AG04450 (cell line): ENCODE measurements at regions not wholly inside any gene's neighbourhood (a gene's known extent, or its start where the extent isn't known, plus 50 kb on each side); places are given as distances from the start of the nearest gene placed in this dataset.
"Not testable (repeated sequence)": the region's sequence is repeated elsewhere in the genome, so short reads cannot be mapped to it uniquely, and the experiment has no call there.

Source experiments
- CTCF ChIA-PET: fragments of 300-600, 350-600 bp; formaldehyde crosslinking; extraction: SDS; loops from one replicate; lab custom pipeline; 2022; ENCODE audit warnings: antibody characterized with exemption, inconsistent platforms; lab: Charles Lee
- POLR2A ChIA-PET: fragments of 350-600 bp; formaldehyde crosslinking; extraction: SDS; loops from one replicate; lab custom pipeline; 2021; ENCODE audit warnings: antibody characterized with exemption, inconsistent platforms; lab: Yijun Ruan, JAX
- DNase-seq: peaks from one replicate; pipeline ENCODE4 v3.0.0-alpha.2; 2011; ENCODE audit warnings: low read depth, low spot score
- H3K27ac ChIP-seq: one replicate; pipeline ENCODE4 v1.5.1; 2012; ENCODE audit warnings: low read depth, low read length, control low read depth
- H3K27me3 ChIP-seq: one replicate; pipeline ENCODE4 v1.6.0; 2012; ENCODE audit warnings: low read length; ENCODE audit not compliant: control insufficient read depth, insufficient read depth
- H3K4me3 ChIP-seq: 2 replicates; pipeline ENCODE4 v1.5.1; 2011; ENCODE audit warnings: mild to moderate bottlenecking, low read depth, low read length, control low read depth
- H3K9me3 ChIP-seq: 2 replicates; pipeline ENCODE4 v1.5.1; 2012; ENCODE audit warnings: low read length; ENCODE audit not compliant: control insufficient read depth, insufficient read depth
- CTCF ChIP-seq: IDR thresholded peaks from 2 replicates; pipeline ENCODE4 v1.5.1; 2011; ENCODE audit warnings: low read depth, low read length, control low read depth, inconsistent platforms

DNA sequence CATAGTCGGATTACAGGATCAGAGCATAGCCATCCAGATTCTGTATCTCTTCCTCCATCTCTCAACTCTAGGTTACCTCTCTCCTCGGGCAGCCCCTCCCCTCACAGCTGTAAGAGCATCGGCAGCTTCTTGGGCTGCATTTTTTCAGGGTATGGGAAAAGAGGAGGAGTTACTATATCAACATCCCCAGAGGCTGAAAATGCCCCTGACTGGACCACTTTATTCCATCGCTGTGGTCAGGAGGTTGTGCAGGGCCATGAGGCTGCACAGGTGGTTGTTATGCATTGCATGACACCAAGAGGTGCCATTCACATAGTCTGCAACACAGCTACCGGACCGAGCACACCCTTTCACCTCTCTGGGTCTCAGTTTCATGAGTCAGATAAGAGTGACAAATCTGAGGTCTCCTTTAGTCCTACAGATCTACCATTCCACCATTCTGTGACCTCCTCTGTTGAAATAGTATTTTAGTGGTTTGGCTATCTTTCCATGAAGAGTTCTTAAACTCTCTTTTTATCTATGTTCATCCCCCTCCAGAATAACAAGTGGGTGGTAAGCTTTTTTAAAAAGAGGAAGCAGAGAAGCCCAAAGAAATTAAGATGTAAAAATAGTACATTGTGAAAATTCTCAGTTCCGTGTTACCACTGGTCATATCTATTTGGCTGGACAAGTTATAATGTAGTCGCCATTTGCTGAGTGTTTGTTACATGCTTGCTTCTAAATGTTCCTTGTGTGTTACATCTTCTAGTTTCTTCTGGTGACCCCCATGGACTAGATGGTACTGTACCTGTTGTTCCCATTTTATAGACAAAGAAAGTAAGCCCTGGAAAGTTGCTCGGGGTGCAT lies 56.6 kb upstream of the SLC1A4 start:
- TF ChIP-seq CTCF = no peak
- H3K4me3 ChIP-seq = no peak overlapping the region
- ChIA-PET POLR2A (no interaction called here), CTCF (no interaction called here)
- no peak for DNase-seq
- peaks cover 48% of the 10 kb centered on the region for H3K27me3 ChIP-seq
- H3K9me3 ChIP-seq = peaks cover 5% of the 10 kb centered on the region; the same call in 1 of the 2 replicates
- no peak overlapping the region for H3K27ac ChIP-seq

GRCh38 chr2:64934530-64934929 lies 54.7 kb upstream of the SLC1A4 start:
- no peak for TF ChIP-seq CTCF
- no peak overlapping the region for H3K27ac ChIP-seq
- CTCF ChIA-PET = no interaction called here
- peaks cover 45% of the 10 kb centered on the region for H3K27me3 ChIP-seq
- no peak for DNase-seq
- POLR2A ChIA-PET = no interaction called here
- peaks cover 5% of the 10 kb centered on the region; the same call in 1 of the 2 replicates for H3K9me3 ChIP-seq
- no peak overlapping the region for H3K4me3 ChIP-seq

DNA sequence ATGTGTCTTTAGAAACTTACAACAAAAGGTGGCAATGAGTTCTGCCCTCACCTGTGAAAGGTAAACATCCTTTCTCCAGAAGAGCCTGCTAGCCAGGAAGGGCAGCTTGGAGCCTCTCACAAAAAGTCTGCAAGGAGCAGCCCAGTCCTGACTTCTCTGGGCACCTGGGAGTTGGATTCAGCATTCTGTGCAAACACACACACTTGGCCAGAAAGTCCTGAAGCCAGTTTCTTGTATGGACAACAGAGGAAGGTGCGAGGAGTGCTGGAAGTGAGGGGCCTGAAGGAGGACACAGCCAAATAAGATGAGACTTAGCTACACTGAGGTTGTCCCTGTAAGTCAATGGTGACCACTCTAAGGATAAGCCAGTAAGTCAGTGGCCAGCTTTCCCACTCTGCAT lies 52.4 kb upstream of the SLC1A4 start:
- peaks cover 34% of the 10 kb centered on the region for H3K27me3 ChIP-seq

DNA sequence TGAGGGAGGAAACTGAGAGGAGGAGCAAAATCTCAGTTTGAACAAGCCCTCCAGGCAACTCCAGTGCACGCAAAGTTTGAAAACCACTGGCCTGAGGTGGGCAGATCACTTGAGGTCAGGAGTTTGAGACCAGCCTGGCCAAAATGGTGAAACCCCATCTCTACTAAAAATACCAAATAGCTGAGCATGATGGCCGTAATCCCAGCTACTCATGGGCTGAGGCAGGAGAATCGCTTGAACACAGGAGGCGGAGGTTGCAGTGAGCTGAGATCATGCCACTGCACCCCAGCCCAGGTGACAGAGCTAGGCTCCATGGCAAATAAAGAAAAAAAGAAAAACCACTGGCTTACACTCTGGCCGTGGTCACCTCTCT lies 51.9 kb upstream of the SLC1A4 start:
- POLR2A ChIA-PET = interaction anchor here (1.0 kb wide), 1 partner anchor 193 kb away, joined by 4 read pairs; the partner anchor contains the start of gene RAB1A
- H3K27ac ChIP-seq, H3K9me3 ChIP-seq, DNase-seq, CTCF ChIA-PET, H3K4me3 ChIP-seq: not testable (repeated sequence)
- peaks cover 29% of the 10 kb centered on the region for H3K27me3 ChIP-seq

More for the DNA sequence above, 52.4 kb upstream of the SLC1A4 start:
- Histone ChIP-seq H3K27ac (no peak overlapping the region), H3K9me3 (peaks cover 5% of the 10 kb centered on the region; the same call in 1 of the 2 replicates), H3K4me3 (no peak overlapping the region)
- CTCF ChIA-PET = no interaction called here
- DNase-seq = no peak
- POLR2A ChIA-PET = interaction anchor here (1.0 kb wide), 1 partner anchor 193 kb away, joined by 4 read pairs; the partner anchor contains the start of gene RAB1A
- TF ChIP-seq CTCF = no peak

- no peak for DNase-seq
- H3K27ac ChIP-seq = no peak overlapping the region
- H3K27me3 ChIP-seq = peaks cover 26% of the 10 kb centered on the region
- ChIA-PET CTCF (interaction anchor here (0.5 kb wide), 1 partner anchor 18 kb away, joined by 5 read pairs; no protein-coding TSS in a partner anchor), POLR2A (interaction anchor here (1.0 kb wide), 1 partner anchor 192 kb away, joined by 4 read pairs; the partner anchor contains the start of gene RAB1A)
- H3K9me3 ChIP-seq = peaks cover 5% of the 10 kb centered on the region; the same call in 1 of the 2 replicates
- H3K4me3 ChIP-seq = no peak overlapping the region
- no peak for TF ChIP-seq CTCF
Observed at GRCh38 chr2:64937687-64938491, 51.3 kb upstream of the SLC1A4 start.
